Spleen (tissue), 7 donors: ENCODE measurements at regions not wholly inside any gene's neighbourhood (a gene's known extent, or its start where the extent isn't known, plus 50 kb on each side); places are given as distances from the start of the nearest gene placed in this dataset.

Experiments used
- POLR2A ChIP-seq, 3 donors: fragments of 450-650 bp; IDR thresholded peaks; one replicate each; pipeline ENCODE4 v1.5.1; 2017; ENCODE audit warnings: antibody characterized with exemption in 3 of 3, mild to moderate bottlenecking in 1 of 3
- TF ChIP-seq, protein P1 (sequence below), 11 experiments: fragments of 200-600 bp in 7 of 11; fragments of 450-650 bp in 4 of 11; sonication (generic) in 4 of 11; IDR thresholded peaks in 8 of 11; conservative IDR thresholded peaks in 3 of 11; 1 replicate in 7 of 11; 2 replicates in 4 of 11; pipeline versions ENCODE4 v1.4.0 to v1.8.0; 2016 to 2021; ENCODE audit warnings: antibody characterized with exemption in 11 of 11, inconsistent platforms in 4 of 11, mild to moderate bottlenecking in 1 of 11
- donor health status: DM: no; HTN: no; CAD: no; lungs with moderate emphysema.
- donor health status: DM: no; HTN: no; CAD: no.
- donor health status: DM: no; HTN: no; CAD: no.

DNA sequence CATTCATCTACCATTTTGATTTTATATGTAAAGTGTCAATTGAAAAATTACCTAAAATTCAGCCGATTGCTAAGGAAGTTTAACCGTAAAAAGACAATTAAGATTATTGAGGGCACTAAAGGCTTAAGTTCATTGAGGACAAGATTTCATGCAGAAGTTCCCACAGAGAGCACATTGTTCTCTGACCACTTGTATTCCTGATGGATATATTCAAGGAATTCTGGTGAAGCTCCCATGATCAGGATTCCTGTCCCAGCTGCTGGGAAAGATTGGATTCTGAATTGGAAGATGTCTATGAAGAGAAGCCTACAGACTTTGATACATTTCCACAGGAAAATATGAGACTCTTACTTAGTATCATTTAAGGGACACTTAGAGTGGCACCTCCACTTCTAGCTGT is 209.2 kb upstream of the KCTD3 start:
- TF ChIP-seq POLR2A (IDR thresholded peaks at IDR 0.05): no peak
- TF ChIP-seq, protein P1, sequence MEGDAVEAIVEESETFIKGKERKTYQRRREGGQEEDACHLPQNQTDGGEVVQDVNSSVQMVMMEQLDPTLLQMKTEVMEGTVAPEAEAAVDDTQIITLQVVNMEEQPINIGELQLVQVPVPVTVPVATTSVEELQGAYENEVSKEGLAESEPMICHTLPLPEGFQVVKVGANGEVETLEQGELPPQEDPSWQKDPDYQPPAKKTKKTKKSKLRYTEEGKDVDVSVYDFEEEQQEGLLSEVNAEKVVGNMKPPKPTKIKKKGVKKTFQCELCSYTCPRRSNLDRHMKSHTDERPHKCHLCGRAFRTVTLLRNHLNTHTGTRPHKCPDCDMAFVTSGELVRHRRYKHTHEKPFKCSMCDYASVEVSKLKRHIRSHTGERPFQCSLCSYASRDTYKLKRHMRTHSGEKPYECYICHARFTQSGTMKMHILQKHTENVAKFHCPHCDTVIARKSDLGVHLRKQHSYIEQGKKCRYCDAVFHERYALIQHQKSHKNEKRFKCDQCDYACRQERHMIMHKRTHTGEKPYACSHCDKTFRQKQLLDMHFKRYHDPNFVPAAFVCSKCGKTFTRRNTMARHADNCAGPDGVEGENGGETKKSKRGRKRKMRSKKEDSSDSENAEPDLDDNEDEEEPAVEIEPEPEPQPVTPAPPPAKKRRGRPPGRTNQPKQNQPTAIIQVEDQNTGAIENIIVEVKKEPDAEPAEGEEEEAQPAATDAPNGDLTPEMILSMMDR (IDR thresholded peaks at IDR 0.05 in 8 of 11, conservative IDR thresholded peaks at IDR 0.05 in 3 of 11): no peak
